GM23248 (cell line): ENCODE measurements at regions not wholly inside any gene's neighbourhood (a gene's known extent, or its start where the extent isn't known, plus 50 kb on each side); places are given as distances from the start of the nearest gene placed in this dataset.

Experiments
- EZH2 ChIP-seq: fragments of 200-600 bp; sonication (generic); IDR thresholded peaks from 2 replicates; pipeline ENCODE4 v1.6.1; 2018; ENCODE audit warnings: antibody characterized with exemption, mild to moderate bottlenecking; ENCODE audit not compliant: insufficient read depth, poor library complexity, severe bottlenecking
- EZH2phosphoT487 ChIP-seq: fragments of 200-600 bp; sonication (generic); IDR thresholded peaks from 2 replicates; pipeline ENCODE4 v1.6.1; 2018; ENCODE audit warnings: antibody characterized with exemption, moderate library complexity, mild to moderate bottlenecking, low read depth; ENCODE audit not compliant: insufficient read depth

GRCh38 chrX:106450405-106450804, 161.4 kb upstream of the RADX start:
- no peak for TF ChIP-seq EZH2
- TF ChIP-seq EZH2phosphoT487: no peak
